ENCODE measurements at regions not wholly inside any gene's neighbourhood (a gene's known extent, or its start where the extent isn't known, plus 50 kb on each side); places are given as distances from the start of the nearest gene placed in this dataset.
"Not testable (repeated sequence)": the region's sequence is repeated elsewhere in the genome, so short reads cannot be mapped to it uniquely, and the experiment has no call there.

DNA sequence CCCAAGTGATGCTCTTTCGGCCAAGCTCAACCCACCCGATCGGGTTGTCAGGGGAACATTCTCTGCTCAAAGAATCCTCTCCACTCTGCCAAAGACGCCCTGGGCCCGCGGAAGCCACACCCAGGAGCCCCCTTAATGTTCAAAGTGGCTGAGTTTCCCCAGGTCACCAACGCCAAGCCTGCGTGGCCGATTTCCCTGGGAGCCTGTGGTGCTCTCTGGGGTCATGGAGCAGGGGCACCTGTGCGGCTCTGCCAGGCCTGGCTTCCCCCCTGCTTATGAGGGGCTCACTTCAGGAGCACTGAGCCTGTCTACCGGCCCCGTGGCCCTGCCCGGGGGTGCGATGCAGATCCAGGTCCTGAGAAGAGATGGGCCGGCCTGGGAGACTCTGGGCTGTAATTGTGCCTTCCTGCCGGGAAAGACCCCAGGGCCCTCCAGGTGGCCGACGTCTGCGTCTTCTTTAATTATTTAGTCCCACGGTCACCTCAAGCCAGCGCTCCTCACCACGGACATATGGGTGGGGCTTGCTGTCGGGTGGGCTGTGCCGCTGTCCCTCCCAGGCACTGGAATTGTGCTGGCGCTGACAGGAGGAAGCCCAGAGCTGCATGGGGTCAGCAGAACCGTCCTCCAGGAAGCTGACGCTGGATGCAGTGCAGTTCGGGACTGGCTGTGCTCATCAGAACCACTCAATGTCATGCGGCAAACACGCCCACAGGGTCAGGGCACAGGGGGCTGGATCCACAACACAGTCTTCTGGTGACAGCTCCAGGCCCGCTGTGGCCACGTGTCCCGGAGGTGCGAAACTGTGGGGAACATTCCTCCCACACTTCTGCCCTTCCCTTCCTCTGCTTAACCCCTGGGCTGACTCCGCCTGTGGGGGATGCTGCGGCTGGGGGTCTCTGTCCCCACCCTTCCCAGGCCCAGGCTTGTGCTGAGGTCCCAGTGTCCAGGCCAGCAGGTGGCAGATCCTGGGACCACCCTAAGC, 267.6 kb upstream of the SFSWAP start:
- DNase-seq = no peak

DNA sequence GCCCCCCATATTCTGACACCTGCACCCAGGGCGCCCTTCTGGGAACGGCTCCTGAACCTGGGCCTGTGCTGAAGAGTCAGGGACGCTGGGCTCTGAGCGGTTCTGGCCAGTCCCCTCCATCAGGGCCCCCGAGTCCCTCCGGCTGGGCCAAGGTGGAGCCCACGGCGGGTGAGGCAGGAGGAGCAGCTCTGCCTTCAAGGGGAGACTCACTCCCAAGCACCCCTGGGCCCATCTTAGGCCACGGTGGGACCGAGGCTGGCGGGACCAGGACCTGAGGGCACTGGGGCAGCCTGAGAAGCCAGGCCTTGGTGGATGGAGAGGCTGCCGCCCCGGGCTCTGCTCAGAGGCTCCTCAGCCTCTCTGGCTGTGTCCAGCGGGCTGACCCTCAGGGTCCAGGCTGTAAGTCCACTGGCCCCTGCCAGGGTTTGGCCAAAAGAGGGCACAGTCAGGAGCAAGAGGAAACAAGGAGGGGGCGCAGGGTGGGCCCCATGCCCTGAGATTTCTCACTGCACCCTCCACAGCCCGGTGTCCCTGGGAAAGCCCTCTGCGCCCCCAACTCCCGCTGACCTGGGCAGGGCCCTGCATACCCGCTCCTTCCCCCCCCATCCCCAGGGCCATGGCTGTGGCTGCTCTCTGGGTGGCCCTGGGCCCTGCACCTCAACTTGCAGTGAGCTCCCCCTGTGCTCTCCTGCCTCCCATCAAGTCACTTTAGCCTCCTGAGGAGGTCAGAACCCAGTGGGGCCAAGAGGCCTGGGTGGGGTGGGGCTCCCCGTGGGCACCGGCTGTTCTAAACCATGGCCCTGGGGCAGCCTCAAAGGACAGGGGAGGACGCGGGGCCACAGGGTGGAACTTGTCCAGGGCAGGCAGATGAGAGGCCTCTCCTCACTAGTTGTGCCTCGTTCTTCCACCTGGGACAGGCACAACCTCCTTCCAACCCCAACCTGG, 266.4 kb upstream of the SFSWAP start:
- no peak for DNase-seq

DNA sequence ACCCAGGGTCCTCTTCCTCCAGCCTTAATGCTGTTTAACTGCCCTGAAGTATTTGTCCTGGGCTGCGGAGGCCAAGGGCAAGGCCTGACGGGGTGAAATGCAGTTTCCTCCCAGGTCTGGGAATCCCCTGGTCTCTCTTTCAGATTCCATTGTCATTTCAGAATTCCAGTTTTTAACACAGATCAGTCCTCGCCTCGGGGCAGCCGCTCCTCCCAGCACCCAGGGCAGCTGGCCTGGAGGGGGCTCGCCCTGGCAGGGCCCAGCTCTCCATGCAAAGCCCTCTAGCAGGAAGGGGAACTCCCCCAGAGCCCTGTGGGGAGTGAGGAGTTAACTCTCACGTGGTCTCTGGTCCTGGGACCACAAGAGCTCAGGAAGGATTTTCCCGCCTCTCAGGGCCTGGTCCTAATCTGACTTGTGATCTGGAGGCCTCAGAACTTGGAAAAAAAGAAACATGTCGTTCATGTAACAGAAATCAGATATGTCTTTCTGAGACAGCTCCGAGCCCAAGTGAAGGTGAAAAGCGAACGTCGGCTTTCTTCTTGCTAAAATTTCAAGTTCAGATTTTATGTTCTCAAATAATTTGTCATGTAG, 265.6 kb upstream of the SFSWAP start:
- DNase-seq = no peak

DNA sequence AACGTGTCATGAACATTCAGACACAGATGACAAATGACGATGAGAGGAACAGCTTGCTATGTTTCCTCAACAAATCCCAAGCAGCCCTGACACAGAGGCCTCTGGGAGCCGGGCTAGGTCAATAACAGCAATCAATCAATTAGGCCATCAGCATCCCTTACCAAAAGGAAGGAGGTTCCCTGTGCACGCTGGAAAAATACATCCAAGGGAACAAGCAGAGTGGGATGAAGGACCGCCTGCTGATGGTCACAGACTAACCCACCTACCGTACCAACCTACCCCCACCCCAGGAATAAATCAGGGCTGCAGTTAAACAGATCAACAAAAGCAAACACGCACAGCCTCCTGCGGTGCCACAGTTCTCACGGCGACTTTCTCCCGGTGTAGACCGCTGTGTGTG, 265.1 kb upstream of the SFSWAP start:
- DNase-seq = no peak

DNA sequence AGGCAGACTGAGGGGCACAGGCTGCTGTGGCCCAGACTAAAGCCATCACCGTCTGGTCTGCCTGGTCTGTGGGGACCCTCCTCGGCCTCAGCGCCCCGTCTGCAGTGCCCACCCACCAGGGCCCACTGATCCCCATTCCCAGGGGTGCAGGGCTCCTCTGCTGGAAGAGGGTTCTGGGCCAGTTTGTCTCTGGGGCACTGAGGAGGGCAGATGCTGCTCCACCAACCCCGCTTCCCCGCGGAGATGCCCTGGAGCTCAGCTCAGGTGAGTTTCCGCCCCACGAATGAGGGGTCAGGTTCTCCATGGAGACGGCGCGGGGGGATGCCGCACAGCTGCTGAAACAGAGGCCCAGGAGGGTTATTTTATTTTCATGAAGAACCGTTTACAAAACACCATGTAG, 263.3 kb upstream of the SFSWAP start:
- DNase-seq = not testable (repeated sequence)

DNA sequence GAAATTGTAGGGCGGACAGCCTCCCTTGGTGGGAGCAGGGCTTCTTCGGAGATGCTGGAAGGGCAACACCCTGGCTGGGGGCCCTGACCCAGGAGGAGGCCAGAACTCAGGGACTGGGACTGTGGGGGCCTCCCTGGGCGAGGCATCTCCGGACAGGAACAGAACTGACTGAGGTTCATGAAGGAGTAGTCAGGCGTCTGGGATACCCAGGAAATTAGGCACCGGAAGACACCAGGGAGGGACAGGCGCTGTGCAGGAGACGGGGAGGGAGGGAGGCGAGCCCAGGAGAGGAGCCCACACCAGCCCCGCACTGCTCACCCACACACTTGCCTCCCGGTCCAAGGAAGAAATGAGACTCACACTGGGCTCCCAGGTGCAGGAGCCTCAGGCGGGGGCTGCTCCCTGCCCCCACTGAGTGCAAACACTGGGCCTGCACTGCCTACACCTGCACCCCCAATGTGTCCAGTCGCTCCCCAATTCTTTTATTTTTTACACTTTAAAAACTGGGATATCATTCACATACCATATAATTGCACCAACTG, 262.6 kb upstream of the SFSWAP start:
- no peak for DNase-seq

DNA sequence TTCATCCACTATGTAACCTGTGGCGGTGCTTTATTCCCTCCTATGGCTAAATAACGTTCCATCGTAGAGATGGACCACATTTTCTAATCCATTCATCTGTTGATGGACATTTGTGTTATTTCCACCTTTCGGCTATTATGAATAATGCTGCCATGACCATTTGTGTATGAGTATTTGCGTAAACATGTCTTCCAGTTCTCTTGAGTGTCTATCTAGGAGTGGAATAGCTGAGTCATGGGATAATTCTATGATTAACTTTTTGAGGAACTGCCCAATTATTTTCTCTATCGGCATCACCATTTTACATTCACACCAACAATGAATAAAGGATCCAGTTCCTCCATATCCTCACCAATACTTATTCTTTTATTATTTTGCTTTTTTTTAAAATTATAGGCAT, 261.9 kb upstream of the SFSWAP start:
- DNase-seq = no peak

DNA sequence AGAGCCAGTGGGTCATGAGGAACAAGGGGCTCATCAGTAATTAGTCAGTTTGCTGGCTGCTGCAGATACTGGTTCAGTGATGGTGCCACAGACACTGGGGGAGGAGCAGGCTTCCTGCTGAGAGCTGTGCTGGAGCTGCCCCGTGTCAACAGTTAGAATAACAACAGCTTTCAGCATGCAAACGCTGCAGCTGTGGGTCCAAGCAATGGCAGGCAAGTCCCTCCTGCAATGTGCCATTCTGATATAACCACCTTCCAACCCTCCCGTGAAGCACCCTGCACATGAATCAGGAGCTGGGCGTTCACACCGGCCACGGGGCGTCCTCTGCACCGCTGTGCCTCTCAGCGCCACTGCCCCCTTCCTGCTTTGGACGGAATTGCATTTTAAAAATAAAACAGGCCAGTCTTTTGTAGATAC, 258.4 kb upstream of the SFSWAP start:
- no peak for DNase-seq

DNA sequence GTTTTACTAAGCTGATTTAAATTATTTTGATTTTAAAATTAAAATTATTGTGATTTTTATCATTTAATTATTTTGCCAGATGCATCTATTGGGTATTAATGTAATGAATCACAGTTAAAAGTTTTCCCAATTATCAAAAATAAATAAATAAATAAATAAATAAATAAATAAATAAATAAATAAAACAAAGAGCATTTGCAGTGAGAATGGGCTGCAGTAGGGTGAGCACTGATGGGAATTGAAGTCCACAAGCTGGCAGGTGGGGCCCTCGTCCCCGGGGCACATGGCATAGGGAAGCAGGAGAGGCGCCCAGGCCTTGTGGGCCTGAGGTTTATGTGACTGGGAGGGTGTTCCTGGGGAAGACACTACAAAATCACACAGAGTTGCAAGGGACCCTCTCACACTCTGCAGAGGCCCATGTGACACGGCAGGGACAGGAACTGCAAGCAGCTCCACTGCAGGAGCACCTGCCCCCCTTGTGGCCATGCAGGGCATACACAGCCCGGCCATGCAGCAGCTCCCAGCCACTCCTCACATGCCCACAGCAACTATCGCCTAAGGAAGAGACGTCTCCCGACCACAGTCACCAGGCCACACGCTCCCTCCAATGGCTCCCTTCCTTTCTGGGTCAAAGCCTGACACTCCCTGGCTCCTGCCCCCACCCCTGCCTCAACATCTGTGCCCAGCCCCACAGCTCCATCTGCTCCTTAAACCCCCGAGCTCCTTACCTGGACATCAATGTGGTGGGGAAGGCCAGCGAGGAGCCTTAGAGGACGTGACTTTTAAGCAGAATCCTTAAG, 256.3 kb upstream of the SFSWAP start:
- no peak for DNase-seq

DNA sequence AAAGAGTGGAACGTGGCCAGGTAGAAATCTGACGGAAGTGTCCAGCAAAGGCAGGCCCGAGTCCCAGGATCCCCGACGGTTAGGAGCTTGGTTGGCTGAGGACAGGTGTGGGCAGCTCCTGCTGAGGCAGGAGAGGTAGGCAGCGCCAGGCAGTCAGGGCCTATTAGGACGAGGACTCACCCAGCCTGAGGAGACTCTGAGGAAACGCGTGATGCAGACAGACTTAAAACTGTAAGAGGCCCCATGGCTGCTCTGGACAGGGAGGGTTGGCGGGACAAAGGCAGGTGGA, 255.7 kb upstream of the SFSWAP start:
- DNase-seq = no peak

DNA sequence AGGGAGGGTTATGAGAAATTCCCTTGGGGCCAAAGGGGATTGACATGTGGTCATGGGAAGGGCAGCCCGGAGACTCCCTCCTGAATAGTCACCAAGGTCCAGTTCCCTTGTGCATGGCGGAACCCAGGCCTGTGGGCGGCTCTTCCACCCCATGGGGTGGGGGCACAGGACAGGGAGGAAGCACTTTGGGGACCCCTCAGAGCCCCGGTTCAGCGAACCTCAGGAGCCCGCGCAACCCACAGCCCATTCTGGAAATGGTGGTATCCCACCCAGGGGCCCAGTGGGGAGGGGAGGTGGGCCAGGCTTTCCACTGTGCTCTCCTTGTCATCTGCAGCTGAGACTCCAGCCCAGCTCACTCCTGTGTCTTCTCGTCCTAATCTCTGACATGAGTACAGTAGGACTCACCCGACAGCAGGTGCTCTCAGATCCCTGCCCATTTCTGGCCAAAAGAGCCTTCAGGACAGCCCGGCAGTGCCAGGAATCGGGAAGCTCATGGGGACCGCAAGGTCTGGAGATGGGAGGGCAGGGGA, 255.2 kb upstream of the SFSWAP start:
- no peak for DNase-seq

DNA sequence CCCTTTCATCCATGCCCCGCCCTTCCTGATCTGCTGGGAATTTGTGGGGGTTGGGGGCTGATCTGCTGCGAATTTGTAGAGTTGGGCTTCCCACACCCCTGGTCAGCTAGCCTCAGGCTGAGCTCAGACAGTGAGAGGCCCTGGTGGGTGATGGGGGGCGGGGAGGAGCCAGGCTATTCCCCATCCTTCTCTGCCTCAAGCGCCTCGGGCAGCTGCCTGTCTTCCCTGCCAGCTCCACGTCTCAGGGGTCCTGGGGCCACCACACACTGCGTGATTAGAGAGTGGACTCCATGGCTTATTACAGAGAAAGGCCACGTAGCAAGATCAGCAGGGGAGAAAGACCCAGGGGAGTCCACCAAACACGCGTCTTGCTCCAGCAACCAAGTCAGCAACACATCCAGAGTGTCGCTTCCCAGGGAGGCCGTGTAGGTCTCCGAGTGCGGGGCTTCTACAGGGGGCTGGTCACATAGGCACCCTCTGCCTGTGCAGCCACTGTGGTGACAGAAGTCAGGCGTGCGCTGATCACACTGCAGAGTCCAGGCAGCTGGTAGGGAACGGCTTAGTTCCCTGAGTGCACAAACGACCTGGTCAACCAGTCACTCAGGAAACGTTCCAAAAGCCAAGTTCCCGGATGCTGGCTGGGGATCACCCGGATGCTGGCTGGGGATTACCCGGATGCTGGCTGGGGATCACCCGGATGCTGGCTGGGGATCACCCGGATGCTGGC, 254.4 kb upstream of the SFSWAP start:
- no peak for DNase-seq

DNA sequence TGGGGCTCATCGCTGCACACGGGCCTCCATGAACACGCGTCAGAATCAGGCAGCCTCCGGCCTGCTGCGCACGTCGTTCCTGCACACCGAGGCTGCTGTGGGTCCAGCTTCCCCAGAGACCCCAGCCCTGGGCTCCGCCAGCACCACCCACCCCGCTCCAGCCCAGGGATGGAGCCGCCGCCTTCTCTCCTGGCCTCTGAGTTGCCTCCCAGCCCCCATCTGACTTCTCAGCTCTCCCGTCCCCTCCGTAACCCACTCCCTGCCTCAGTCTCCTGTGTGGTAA, 253.9 kb upstream of the SFSWAP start:
- DNase-seq = no peak

DNA sequence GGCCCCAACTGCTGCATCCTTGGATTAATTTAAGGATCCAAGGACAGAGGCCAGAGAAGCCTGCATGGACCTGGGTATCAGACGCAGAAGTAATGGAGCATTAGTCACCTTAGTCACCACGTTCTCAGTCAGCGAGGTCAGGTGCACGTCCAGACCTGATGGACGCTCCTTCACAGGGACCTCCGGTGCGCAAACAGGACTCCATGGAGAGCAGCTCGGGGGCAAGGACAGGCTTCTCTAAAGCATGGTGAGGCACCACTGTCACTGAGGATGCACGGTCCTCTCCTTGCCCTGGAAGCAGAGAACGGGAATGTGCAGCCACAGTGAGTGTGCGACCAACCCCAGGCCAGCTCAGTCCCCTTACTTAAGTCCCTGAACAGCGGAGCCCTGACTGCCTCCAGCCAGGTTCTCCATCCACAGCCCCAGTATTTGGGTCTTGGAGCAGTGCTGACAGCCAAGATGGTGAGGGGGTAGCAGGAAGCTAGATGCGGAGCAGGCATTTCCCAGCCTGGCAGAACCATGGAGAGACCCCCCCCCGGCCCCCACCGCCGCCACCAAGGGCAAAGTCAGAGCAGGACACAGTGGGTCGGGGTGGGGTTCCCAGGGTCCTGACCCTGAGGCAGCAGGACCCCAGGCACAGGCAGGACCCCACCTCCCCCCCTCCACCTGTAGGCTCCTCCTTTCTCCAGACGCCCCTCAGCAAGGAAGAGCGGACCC, 253.4 kb upstream of the SFSWAP start:
- no peak for DNase-seq

DNA sequence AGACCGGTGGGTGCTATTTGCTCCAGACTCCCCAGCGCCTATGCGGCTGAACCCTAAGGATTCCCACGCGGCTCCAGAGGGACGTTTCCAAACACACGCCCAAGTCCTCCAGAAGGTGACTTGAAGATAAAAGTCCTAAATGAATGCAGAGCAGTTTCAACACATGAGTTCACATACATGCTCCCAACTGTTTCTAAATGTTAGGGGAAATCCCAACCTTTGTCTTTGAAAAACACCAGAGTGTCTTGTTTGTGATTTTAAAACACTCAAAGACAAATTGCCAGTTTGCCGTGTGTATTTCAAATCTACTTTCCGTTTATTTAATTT, 252.9 kb upstream of the SFSWAP start:
- no peak for DNase-seq

DNA sequence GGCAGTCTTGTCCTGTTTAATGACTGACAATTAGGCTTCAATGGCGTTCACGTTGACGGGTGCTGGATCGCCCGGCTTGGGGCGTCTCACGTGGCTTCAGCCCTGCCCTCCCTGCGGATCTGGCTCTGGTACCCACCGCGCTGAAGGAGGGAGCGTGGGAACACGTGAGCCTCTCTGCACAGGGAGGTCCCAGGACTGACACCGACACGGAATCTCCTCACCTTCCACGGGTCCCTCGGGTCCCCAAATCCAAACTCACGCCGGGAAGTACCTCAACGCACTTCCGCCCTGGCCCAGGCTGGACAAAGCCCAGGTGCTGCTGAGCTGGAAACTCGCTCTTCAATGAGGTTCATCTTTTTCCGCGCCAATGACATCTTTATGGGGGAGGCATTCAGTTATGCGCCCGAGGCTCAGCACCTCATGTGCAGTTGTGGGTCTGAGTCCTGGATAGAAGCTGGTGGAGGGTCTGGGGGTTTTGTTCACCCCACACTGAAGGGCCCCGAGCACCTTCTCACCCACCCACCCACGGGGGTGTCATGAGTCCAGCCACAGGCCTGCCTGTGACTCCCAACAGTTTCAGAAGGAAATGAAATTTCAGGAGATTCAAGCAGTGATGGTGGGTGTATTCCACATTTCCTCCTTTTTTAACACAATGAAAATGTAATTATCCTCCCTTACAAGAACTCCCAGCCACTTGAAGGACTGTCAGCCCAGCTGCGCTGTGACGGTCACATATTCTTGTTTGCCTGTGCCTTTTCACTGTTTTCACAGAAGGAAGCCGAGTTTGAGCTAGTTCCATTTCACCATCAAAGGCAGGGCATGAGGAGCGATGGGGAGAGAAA, 251.7 kb upstream of the SFSWAP start:
- DNase-seq = no peak

DNA sequence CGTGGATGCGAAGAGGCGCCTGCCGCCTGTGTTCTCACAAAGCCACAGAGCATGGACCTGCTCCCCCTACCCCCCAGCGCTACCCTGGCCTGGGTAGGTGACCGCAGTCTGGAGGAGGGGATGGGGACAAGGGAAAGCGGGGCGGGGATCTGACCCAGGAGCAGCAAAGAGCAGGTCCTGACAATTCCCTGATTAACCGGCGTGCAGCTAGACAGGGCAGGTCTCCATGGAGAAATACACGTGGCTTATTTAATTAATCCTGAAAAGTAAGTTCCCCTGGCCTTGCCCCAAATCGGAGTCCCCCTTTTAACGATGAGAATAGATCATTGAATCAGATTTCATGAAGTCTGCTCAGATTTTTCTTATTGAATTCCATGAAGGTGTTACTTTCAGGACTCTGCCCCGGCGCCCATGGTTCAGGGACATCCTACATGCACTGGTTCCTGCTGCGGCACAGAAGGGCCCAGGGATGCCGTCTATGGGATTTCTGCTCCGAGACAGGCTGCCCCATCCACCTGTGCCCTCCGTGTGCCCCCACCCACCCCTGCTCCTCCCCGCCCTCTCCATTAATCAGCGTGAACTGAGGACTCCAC, 251.0 kb upstream of the SFSWAP start:
- no peak for DNase-seq

DNA sequence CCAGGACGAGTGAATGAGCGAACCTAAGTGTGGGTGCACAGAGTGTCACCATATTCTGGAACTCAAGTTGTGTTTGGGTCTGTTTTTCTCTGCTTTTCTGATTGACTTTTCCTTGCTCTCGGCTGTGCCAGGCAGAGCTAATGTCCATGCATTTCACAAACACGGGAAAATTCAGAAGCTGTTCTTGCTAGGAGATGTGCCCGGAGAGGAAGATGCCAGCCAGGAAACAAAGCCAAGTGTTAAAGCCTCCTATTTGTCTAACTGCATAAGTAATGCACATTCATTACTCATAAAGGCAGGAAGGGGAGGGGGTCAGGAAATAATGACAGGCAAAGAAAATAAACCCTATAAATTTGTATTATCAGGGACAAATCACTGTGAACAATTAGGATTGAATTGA, 250.4 kb upstream of the SFSWAP start:
- DNase-seq = no peak

DNA sequence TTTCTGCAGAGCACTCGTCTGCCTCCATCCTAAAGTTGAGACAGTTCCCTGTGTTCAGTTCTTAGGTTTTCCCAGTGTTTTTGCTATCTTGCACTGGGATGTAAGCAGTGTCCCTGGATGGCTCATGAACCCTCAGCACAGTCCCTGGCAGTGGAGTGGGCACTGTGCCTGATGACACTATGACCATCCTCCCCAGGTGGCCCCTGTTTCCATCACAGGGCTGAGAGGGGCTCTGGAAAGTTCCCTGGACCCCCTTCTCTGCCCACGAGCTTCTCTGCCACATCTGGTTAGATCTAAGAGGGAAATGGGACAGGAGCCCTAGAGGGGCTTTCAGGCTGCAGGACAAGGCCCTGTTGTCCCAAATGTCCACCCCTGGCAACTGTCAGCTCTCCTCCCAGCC, 249.8 kb upstream of the SFSWAP start:
- DNase-seq = no peak

DNA sequence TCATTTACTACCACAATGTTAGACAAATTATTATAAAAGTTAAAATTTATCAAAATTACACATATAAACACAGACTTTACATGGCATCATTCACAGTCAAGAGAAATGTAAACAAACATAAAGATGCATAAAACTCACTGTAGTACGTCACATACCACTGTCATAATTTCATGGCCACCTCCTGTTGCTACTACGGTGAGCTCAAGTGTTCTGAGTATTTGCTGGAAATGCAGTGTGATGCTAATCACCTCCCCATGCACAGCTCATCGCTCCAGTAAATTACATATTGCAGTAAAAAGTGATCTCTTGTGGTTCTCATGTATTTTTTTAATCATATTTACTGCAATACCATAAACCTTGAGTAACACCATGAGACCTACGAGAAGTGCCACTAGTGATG, 247.7 kb upstream of the SFSWAP start:
- DNase-seq = no peak
